ENCODE measurements at regions not wholly inside any gene's neighbourhood (a gene's known extent, or its start where the extent isn't known, plus 50 kb on each side); places are given as distances from the start of the nearest gene placed in this dataset.

DNA sequence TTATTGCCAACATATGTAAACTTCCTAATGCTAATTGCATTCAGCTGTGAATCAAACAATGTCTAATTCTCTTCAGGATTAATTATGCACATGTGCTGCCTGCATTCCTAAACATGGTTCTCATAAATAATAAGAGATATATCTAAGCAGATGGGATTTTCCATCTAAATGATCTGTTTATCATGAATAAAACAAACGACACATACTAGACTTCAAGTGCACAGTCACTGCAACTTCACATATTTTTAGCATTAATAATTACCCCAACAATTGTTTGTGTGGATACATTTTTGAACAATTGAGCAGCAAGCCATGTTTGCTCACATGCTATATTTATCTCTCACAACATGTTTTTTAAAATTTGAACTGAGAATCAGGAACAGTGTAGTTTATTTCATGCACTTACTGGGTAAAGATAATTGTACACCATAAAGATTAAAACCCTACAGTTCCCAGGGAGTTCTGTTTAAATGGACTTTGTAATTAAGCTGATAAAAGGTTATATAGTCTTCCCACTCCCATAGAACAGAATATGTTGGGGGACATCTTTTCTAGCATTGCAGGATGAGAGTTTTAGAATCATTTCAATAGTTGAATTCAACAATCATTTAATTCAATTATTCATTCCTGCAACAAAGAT lies 378.5 kb downstream of the MDFIC start:
- 28% methylated on average over 1 of the region's 1 CpG for WGBS (ENCODE audit: insufficient coverage, low coverage, low lambda C conversion rate, missing lambda C conversion rate)
- Histone ChIP-seq H3K27me3 (no peaks in the 10 kb centered on the region), H3K4me3 (no peak overlapping the region), H3K36me3 (no peaks in the 10 kb centered on the region), H3K4me1 (no peaks in the 10 kb centered on the region), H3K9me3 (no peaks in the 10 kb centered on the region), H3K27ac (no peak overlapping the region)
- TF ChIP-seq, protein P1, sequence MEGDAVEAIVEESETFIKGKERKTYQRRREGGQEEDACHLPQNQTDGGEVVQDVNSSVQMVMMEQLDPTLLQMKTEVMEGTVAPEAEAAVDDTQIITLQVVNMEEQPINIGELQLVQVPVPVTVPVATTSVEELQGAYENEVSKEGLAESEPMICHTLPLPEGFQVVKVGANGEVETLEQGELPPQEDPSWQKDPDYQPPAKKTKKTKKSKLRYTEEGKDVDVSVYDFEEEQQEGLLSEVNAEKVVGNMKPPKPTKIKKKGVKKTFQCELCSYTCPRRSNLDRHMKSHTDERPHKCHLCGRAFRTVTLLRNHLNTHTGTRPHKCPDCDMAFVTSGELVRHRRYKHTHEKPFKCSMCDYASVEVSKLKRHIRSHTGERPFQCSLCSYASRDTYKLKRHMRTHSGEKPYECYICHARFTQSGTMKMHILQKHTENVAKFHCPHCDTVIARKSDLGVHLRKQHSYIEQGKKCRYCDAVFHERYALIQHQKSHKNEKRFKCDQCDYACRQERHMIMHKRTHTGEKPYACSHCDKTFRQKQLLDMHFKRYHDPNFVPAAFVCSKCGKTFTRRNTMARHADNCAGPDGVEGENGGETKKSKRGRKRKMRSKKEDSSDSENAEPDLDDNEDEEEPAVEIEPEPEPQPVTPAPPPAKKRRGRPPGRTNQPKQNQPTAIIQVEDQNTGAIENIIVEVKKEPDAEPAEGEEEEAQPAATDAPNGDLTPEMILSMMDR (IDR thresholded peaks at IDR 0.05) = no peak
- no peak for TF ChIP-seq POLR2A (IDR thresholded peaks at IDR 0.05)
- DNase-seq (no peak), ATAC-seq (no peak)
- intact Hi-C loops (cut with DNase I) = no loop called here

DNA sequence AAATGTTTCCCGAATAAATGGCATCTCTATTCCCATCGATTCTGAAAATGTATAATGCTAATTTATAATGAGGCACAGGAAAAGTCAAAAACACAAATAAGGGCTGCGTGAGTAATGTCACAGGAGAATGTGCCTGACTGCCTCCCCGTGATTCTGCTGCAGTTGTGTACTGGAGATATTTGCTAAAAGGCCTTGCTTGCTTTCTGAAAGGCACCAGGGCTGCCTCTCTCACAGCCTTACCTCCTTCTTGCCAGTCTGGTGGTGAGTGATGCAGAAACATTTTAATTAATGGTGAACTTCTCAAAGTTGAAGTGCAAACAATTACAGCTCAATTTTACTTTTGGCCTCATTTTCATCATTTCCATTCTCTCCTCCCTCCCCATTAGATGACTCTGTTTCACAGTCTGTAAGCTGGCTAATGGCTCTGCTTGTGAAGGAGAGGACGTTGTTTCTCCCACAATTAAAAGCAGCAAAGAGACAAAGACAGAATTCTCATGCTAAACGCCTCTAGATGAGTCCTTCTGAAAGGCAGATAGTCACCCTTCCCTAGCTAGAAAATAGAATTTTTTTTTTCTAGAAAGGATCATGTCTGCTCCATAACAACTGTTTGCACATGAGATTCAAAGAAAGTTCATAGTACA lies 377.6 kb downstream of the MDFIC start:
- Histone ChIP-seq H3K27ac (no peak overlapping the region), H3K27me3 (no peaks in the 10 kb centered on the region), H3K36me3 (no peaks in the 10 kb centered on the region), H3K9me3 (no peaks in the 10 kb centered on the region), H3K4me1 (no peaks in the 10 kb centered on the region), H3K4me3 (no peak overlapping the region)
- TF ChIP-seq, protein P1 (IDR thresholded peaks at IDR 0.05) = no peak
- no peak for TF ChIP-seq POLR2A (IDR thresholded peaks at IDR 0.05)
- DNase-seq (no peak), ATAC-seq (no peak)
- intact Hi-C loops (cut with DNase I) = no loop called here
- 42% methylated on average over 6 of the region's 6 CpGs for WGBS (ENCODE audit: insufficient coverage, low coverage, low lambda C conversion rate, missing lambda C conversion rate)

DNA sequence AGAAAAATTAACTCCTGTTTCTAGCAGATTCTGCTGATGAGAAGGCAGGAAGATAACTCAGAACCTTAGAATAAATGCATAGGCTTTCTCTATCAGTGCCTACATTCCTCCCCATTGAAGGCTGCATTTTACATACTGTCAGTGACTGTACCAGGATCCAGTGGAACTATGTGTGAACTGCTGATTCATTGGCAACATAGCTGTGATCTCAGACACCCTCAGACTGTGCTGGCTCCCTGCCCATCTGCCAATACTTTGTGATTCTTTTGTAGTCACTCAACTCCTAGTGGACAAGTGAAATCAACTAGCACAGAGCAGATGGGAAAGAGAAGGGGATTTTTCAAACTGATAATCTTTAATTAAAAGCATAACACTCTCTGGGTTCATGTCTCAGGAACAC lies 375.8 kb downstream of the MDFIC start:
- DNase-seq (no peak), ATAC-seq (no peak)
- Histone ChIP-seq H3K9me3 (no peaks in the 10 kb centered on the region), H3K36me3 (no peaks in the 10 kb centered on the region), H3K27ac (no peak overlapping the region), H3K4me3 (no peak overlapping the region), H3K4me1 (no peaks in the 10 kb centered on the region), H3K27me3 (no peaks in the 10 kb centered on the region)
- no peak for TF ChIP-seq POLR2A (IDR thresholded peaks at IDR 0.05)
- TF ChIP-seq, protein P1 (IDR thresholded peaks at IDR 0.05) = no peak
- intact Hi-C loops (cut with DNase I) = no loop called here

DNA sequence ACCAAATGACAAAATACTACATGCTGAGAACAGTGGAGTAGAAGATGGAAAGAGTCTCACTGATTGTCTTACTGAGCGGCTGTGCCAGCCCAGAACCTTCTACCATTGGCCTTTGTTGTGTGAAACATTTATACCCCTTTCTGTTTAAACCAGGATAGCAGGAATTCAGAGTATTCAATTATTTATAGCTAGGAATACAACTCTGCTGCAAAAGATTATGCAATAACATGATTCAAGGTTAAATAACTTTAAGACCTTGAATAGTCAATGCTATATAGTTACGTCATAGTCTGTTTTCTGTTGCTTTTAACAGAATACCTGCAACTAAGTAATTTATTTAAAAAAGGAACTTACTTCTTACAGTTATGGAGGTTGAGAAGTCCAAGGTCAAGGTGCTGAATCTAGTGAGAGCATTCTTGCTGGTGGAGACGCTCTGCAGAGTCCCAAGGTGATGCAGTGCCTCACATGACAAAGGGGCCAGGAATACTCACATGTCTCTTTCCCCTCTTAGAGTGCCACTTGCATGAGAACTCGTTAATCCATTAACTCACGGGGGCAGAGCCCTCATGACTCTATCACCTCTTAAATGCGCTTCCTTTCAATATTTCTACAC lies 371.8 kb downstream of the MDFIC start:
- no peak overlapping the region for H3K27ac ChIP-seq
- H3K4me1 ChIP-seq = no peaks in the 10 kb centered on the region
- H3K36me3 ChIP-seq = no peaks in the 10 kb centered on the region
- ATAC-seq = no peak
- no peak overlapping the region for H3K4me3 ChIP-seq
- intact Hi-C loops (cut with DNase I) = no loop called here
- WGBS (ENCODE audit: insufficient coverage, low coverage, low lambda C conversion rate, missing lambda C conversion rate) = 64% methylated on average over 6 of the region's 6 CpGs
- no peaks in the 10 kb centered on the region for H3K9me3 ChIP-seq
- DNase-seq = no peak
- TF ChIP-seq, protein P1 (IDR thresholded peaks at IDR 0.05) = no peak
- no peak for TF ChIP-seq POLR2A (IDR thresholded peaks at IDR 0.05)
- no peaks in the 10 kb centered on the region for H3K27me3 ChIP-seq

Data from right lobe of liver (tissue), 6 donors.